SH-SY5Y (cell line): ENCODE measurements at regions not wholly inside any gene's neighbourhood (a gene's known extent, or its start where the extent isn't known, plus 50 kb on each side); places are given as distances from the start of the nearest gene placed in this dataset.

ENCODE experiments used
- GATA2 ChIP-seq: IDR thresholded peaks from 2 replicates; pipeline ENCODE4 v1.6.1; 2011; ENCODE audit warnings: mild to moderate bottlenecking, low read depth, low read length
- GATA3 ChIP-seq: IDR thresholded peaks from 2 replicates; pipeline ENCODE4 v1.6.1; 2011; ENCODE audit warnings: low read depth, mild to moderate bottlenecking, low read length, moderate library complexity

DNA sequence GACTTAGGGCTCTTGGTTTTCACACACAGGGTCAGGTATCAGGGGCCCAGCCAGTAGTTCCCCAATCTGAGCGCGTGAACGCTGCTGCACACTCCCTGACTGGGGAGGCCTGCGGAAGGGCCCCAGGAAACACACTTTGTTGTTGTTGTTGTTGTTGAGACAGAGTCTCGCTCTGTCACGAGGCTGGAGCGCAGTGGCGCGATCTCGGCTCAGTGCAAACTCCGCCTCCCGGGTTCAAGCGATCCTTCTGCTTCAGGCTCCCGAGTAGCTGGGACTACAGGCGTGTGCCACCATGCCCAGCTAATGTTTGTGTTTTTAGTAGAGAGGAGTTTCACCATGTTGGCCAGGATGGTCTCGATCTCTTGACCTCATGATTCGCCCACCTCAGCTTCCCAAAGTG lies 190.4 kb upstream of the GPR12 start:
- no peak for TF ChIP-seq GATA2
- TF ChIP-seq GATA3 = no peak
